A549 (cell line): ENCODE measurements at regions not wholly inside any gene's neighbourhood (a gene's known extent, or its start where the extent isn't known, plus 50 kb on each side); places are given as distances from the start of the nearest gene placed in this dataset.

Experiments
- ATAC-seq, 2 experiments: fragments of 200-7000 bp in 1 of 2; fragments of >200 bp in 1 of 2; cut with Nextera tagmentation in 1 of 2; cut with Tn5 transposase in 1 of 2; 3 replicates each; pipeline versions ENCODE4 v1.8.0 to v1.9.1; 2018 to 2020; ENCODE audit warnings: mild to moderate bottlenecking in 1 of 2, moderate library complexity in 1 of 2
- CTCF ChIA-PET: fragments of 300-600 bp; sonication (Branson Sonifier 250); formaldehyde crosslinking; extraction: SDS; loops from one replicate; lab custom pipeline; 2021; ENCODE audit warnings: antibody characterized with exemption, inconsistent platforms; lab: Yijun Ruan, JAX
- POLR2A ChIA-PET: fragments of 350-600 bp; formaldehyde crosslinking; extraction: SDS; loops from one replicate; lab custom pipeline; 2021; ENCODE audit warnings: antibody characterized with exemption, inconsistent platforms; lab: Yijun Ruan, JAX
- DNase-seq, 2 experiments: peaks; one replicate each; pipeline versions ENCODE4 v3.0.0 to v3.0.0-alpha.2; 2011 to 2016; ENCODE audit warnings: low read depth in 1 of 2, low spot score in 1 of 2
- FAIRE-seq: peaks from 2 replicates; lab custom pipeline; 2011; peaks lifted over from hg19 to GRCh38; lab: Jason Lieb, UNC
- H3K27ac ChIP-seq, 2 experiments: fragments of >200 bp; sonication (Bioruptor Twin); formaldehyde crosslinking; 3 replicates each; pipeline ENCODE4 v1.5.1; 2016 to 2017
- H3K4me1 ChIP-seq: fragments of >200 bp; sonication (Bioruptor Twin); formaldehyde crosslinking; 3 replicates; pipeline ENCODE4 v1.6.1; 2016
- H3K4me2 ChIP-seq: fragments of >200 bp; sonication (Bioruptor Twin); formaldehyde crosslinking; 3 replicates; pipeline ENCODE4 v1.6.1; 2016
- H3K4me3 ChIP-seq: fragments of >200 bp; sonication (Bioruptor Twin); formaldehyde crosslinking; 3 replicates; pipeline ENCODE4 v1.5.1; 2016
- H3K9me3 ChIP-seq: fragments of >200 bp; sonication (Bioruptor Twin); formaldehyde crosslinking; 3 replicates; pipeline ENCODE4 v1.6.1; 2016
- CBX8 ChIP-seq: fragments of 200-600 bp; sonication (generic); IDR thresholded peaks from 2 replicates; pipeline ENCODE4 v1.6.1; 2016
- CHD2 ChIP-seq: fragments of 150-350 bp; IDR thresholded peaks from 2 replicates; pipeline ENCODE4 v1.6.1; 2014; ENCODE audit warnings: low read length; ENCODE audit not compliant: partially characterized antibody
- CHD4 ChIP-seq: fragments of 200-600 bp; sonication (generic); IDR thresholded peaks from 2 replicates; pipeline ENCODE4 v1.6.1; 2016; ENCODE audit warnings: antibody characterized with exemption, mild to moderate bottlenecking, borderline replicate concordance
- EHMT2 ChIP-seq: fragments of 200-600 bp; sonication (generic); IDR thresholded peaks from 2 replicates; pipeline ENCODE4 v1.6.1; 2016; ENCODE audit warnings: antibody characterized with exemption, low read depth, mild to moderate bottlenecking, moderate library complexity
- EP300 ChIP-seq, 2 experiments: fragments of >200 bp; sonication (Bioruptor Twin); formaldehyde crosslinking; IDR thresholded peaks; 2 replicates in 1 of 2; 3 replicates in 1 of 2; pipeline ENCODE4 v1.6.1; 2016 to 2017
- ESRRA ChIP-seq: fragments of 150-350 bp; IDR thresholded peaks from 2 replicates; pipeline ENCODE4 v1.6.1; 2014; ENCODE audit warnings: mild to moderate bottlenecking, low read length, borderline replicate concordance
- FOSB ChIP-seq: fragments of 250-450 bp; sonication (Bioruptor Pico); IDR thresholded peaks from 2 replicates; pipeline ENCODE4 v1.5.0; 2020; ENCODE audit warnings: mild to moderate bottlenecking, moderate library complexity
- FOSL2 ChIP-seq, 2 experiments: fragments of 450-650 bp in 1 of 2; fragments of >200 bp in 1 of 2; sonication (Bioruptor Twin) in 1 of 2; formaldehyde crosslinking; IDR thresholded peaks; 2 replicates each; pipeline versions ENCODE4 v1.5.0 to v1.6.1; 2016 to 2020; ENCODE audit warnings: mild to moderate bottlenecking in 1 of 2, moderate library complexity in 1 of 2
- GATA3 ChIP-seq: IDR thresholded peaks from 2 replicates; pipeline ENCODE4 v1.6.1; 2012; ENCODE audit warnings: borderline replicate concordance
- HEYL ChIP-seq: fragments of 250-450 bp; sonication (Bioruptor Pico); IDR thresholded peaks from 2 replicates; pipeline ENCODE4 v1.8.0; 2021; ENCODE audit warnings: mild to moderate bottlenecking, moderate library complexity
- HOXA7 ChIP-seq: fragments of 250-450 bp; sonication (Bioruptor Pico); IDR thresholded peaks from 2 replicates; pipeline ENCODE4 v1.5.0; 2020; ENCODE audit warnings: mild to moderate bottlenecking, moderate library complexity
- JUN ChIP-seq, 2 experiments: fragments of >200 bp; sonication (Bioruptor Twin); formaldehyde crosslinking; IDR thresholded peaks; 2 replicates in 1 of 2; 3 replicates in 1 of 2; pipeline ENCODE4 v1.6.1; 2016 to 2017
- KDM5A ChIP-seq: fragments of 200-600 bp; sonication (generic); IDR thresholded peaks from 2 replicates; pipeline ENCODE4 v1.6.1; 2016; ENCODE audit warnings: antibody characterized with exemption, mild to moderate bottlenecking
- MAFK ChIP-seq: fragments of 450-650 bp; IDR thresholded peaks from 2 replicates; pipeline ENCODE4 v1.6.1; 2014; ENCODE audit not compliant: partially characterized antibody
- MYC ChIP-seq: IDR thresholded peaks from 2 replicates; pipeline ENCODE4 v1.6.1; 2012; ENCODE audit warnings: mild to moderate bottlenecking, inconsistent platforms, low read length, improper control_type of control experiment, borderline replicate concordance
- NFE2L2 ChIP-seq: fragments of 150-350 bp; conservative IDR thresholded peaks from 2 replicates; pipeline ENCODE4 v1.6.1; 2014; ENCODE audit warnings: low read length
- RARB ChIP-seq: fragments of 250-450 bp; sonication (Bioruptor Pico); IDR thresholded peaks from 2 replicates; pipeline ENCODE4 v1.8.0; 2021; ENCODE audit warnings: mild to moderate bottlenecking, moderate library complexity
- RCOR1 ChIP-seq: fragments of 150-350 bp; IDR thresholded peaks from 2 replicates; pipeline ENCODE4 v1.6.1; 2014; ENCODE audit warnings: antibody characterized with exemption, low read length, low read depth
- RNF2 ChIP-seq: fragments of 200-600 bp; sonication (generic); IDR thresholded peaks from 2 replicates; pipeline ENCODE4 v1.6.1; 2016; ENCODE audit warnings: low read depth, mild to moderate bottlenecking, antibody characterized with exemption, moderate library complexity, borderline replicate concordance
- TFCP2L1 ChIP-seq: fragments of 250-450 bp; sonication (Bioruptor Pico); IDR thresholded peaks from 2 replicates; pipeline ENCODE4 v1.5.0; 2021; ENCODE audit warnings: mild to moderate bottlenecking
- ZC3H11A ChIP-seq: fragments of 450-650 bp; IDR thresholded peaks from 2 replicates; pipeline ENCODE4 v1.6.1; 2014; ENCODE audit warnings: antibody characterized with exemption, mild to moderate bottlenecking
- WGBS: methylation state at CpG from one replicate; pipeline ENCODE4 v1.1.6; 2017; ENCODE audit errors: missing lambda C conversion rate; 5-methylcytosine and 5-hydroxymethylcytosine counted together
- TF ChIP-seq, protein P1 (sequence below): fragments of 450-650 bp; IDR thresholded peaks from 2 replicates; pipeline ENCODE4 v1.6.1; 2014; ENCODE audit warnings: antibody characterized with exemption
- TF ChIP-seq, protein P2 (sequence below): IDR thresholded peaks from 2 replicates; pipeline ENCODE4 v1.6.1; 2012
- TF ChIP-seq, protein P3 (sequence below): IDR thresholded peaks from 2 replicates; pipeline ENCODE4 v1.6.1; 2012; ENCODE audit warnings: low read depth, borderline replicate concordance
- TF ChIP-seq, protein P4 (sequence below): fragments of 250-450 bp; sonication (Bioruptor Pico); IDR thresholded peaks from 2 replicates; pipeline ENCODE4 v1.5.0; 2021; ENCODE audit warnings: mild to moderate bottlenecking, moderate library complexity, borderline replicate concordance
- TF ChIP-seq, protein P5 (sequence below): fragments of 200-600 bp; sonication (generic); IDR thresholded peaks from 2 replicates; pipeline ENCODE4 v1.6.1; 2016; ENCODE audit warnings: antibody characterized with exemption, mild to moderate bottlenecking, moderate library complexity
- TF ChIP-seq, protein P6 (sequence below): fragments of >200 bp; sonication (Bioruptor Twin); formaldehyde crosslinking; IDR thresholded peaks from 2 replicates; pipeline ENCODE4 v1.6.1; 2016

DNA sequence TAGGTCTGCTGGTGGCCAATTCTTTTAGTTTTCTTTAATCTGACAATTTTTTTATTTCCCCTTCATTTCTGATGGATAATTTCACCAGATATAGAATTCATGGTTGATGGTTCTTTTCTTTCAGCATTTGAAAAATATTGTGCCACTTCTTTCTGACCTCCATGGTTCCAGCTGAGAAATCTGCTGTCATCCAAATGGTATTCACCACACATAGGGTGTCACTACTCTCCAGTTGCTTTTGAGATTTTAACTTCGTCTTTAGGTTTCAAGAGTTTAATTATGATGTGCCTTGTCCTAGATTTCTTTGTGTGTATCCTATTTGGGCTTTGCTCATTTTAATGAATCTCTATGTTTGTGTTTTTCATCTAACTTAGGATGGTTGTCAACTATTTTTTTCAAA is 488.6 kb upstream of the HS6ST1 start:
- FAIRE-seq (no peak), ATAC-seq (no peak)
- TF ChIP-seq FOSL2 (IDR thresholded peaks at IDR 0.05) = no peak
- TF ChIP-seq FOSL2 (CRISPR knock-in tag; IDR thresholded peaks at IDR 0.05) = no peak
- TF ChIP-seq HOXA7 = no peak
- no peak for TF ChIP-seq RCOR1
- no peak for TF ChIP-seq CHD2
- TF ChIP-seq, protein P1, sequence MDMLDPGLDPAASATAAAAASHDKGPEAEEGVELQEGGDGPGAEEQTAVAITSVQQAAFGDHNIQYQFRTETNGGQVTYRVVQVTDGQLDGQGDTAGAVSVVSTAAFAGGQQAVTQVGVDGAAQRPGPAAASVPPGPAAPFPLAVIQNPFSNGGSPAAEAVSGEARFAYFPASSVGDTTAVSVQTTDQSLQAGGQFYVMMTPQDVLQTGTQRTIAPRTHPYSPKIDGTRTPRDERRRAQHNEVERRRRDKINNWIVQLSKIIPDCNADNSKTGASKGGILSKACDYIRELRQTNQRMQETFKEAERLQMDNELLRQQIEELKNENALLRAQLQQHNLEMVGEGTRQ = no peak
- no peak for TF ChIP-seq RNF2
- TF ChIP-seq CBX8 = no peak
- no peak for TF ChIP-seq ESRRA
- no peak for TF ChIP-seq NFE2L2
- TF ChIP-seq HEYL (CRISPR knock-in tag) = no peak
- no peak for TF ChIP-seq ZC3H11A
- no peak for TF ChIP-seq MAFK

DNA sequence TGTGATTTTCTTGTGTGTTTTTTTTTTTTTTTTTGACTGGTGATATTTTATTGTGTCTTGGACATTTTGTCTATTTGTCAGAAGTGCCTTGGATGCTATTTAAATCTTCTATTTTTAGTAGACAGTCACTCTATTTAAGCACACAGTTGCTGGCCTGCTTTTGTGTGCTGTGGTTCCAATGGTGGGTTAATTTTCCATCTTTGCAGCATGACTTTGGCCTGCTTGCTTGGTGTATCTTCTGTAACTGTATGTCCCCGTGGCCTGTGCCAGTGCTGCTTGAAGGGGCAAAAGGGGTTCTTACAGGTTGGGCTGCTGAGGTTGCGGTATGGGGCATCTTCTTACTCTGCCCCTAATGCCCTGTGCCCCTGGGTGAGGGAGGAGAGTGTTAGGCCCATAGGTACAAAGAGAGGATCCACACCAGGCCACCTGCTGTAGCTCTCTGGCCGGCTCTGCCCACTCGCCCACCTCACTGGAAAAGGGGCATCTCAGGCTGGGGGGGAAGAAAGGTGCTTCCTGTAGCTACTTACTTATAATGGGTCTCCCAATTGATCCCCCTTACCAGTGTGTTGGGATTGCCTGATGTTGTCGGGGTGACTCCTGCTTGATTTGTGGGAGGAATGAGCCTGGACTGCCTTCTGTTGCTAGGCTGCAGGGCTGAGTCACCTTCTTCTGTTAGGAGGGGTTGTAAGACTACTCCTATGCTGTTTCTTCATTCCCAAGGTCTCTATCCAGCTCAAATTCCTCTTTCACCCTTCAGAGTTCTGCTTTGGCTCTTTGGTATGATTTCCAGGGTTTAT is 490.0 kb upstream of the HS6ST1 start:
- no peaks in the 10 kb centered on the region for H3K9me3 ChIP-seq
- H3K4me3 ChIP-seq = no peak overlapping the region
- H3K27ac ChIP-seq = no peak overlapping the region
- TF ChIP-seq, protein P2, sequence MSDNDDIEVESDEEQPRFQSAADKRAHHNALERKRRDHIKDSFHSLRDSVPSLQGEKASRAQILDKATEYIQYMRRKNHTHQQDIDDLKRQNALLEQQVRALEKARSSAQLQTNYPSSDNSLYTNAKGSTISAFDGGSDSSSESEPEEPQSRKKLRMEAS = no peak
- TF ChIP-seq CBX8 (no peak), CHD4 (no peak), JUN (IDR thresholded peaks at IDR 0.05) (no peak), GATA3 (no peak), KDM5A (no peak), HOXA7 (no peak), FOSB (CRISPR knock-in tag) (no peak), RARB (CRISPR knock-in tag) (no peak), EP300 (IDR thresholded peaks at IDR 0.05) (no peak), TFCP2L1 (no peak), NFE2L2 (no peak), ZC3H11A (no peak), MYC (no peak), EHMT2 (no peak)
- TF ChIP-seq, protein P3, sequence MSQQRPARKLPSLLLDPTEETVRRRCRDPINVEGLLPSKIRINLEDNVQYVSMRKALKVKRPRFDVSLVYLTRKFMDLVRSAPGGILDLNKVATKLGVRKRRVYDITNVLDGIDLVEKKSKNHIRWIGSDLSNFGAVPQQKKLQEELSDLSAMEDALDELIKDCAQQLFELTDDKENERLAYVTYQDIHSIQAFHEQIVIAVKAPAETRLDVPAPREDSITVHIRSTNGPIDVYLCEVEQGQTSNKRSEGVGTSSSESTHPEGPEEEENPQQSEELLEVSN = no peak
- TF ChIP-seq, protein P4, sequence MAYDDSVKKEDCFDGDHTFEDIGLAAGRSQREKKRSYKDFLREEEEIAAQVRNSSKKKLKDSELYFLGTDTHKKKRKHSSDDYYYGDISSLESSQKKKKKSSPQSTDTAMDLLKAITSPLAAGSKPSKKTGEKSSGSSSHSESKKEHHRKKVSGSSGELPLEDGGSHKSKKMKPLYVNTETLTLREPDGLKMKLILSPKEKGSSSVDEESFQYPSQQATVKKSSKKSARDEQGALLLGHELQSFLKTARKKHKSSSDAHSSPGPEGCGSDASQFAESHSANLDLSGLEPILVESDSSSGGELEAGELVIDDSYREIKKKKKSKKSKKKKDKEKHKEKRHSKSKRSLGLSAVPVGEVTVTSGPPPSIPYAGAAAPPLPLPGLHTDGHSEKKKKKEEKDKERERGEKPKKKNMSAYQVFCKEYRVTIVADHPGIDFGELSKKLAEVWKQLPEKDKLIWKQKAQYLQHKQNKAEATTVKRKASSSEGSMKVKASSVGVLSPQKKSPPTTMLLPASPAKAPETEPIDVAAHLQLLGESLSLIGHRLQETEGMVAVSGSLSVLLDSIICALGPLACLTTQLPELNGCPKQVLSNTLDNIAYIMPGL (CRISPR knock-in tag) = no peak
- TF ChIP-seq, protein P5, sequence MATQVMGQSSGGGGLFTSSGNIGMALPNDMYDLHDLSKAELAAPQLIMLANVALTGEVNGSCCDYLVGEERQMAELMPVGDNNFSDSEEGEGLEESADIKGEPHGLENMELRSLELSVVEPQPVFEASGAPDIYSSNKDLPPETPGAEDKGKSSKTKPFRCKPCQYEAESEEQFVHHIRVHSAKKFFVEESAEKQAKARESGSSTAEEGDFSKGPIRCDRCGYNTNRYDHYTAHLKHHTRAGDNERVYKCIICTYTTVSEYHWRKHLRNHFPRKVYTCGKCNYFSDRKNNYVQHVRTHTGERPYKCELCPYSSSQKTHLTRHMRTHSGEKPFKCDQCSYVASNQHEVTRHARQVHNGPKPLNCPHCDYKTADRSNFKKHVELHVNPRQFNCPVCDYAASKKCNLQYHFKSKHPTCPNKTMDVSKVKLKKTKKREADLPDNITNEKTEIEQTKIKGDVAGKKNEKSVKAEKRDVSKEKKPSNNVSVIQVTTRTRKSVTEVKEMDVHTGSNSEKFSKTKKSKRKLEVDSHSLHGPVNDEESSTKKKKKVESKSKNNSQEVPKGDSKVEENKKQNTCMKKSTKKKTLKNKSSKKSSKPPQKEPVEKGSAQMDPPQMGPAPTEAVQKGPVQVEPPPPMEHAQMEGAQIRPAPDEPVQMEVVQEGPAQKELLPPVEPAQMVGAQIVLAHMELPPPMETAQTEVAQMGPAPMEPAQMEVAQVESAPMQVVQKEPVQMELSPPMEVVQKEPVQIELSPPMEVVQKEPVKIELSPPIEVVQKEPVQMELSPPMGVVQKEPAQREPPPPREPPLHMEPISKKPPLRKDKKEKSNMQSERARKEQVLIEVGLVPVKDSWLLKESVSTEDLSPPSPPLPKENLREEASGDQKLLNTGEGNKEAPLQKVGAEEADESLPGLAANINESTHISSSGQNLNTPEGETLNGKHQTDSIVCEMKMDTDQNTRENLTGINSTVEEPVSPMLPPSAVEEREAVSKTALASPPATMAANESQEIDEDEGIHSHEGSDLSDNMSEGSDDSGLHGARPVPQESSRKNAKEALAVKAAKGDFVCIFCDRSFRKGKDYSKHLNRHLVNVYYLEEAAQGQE = no peak
- TF ChIP-seq, protein P6, sequence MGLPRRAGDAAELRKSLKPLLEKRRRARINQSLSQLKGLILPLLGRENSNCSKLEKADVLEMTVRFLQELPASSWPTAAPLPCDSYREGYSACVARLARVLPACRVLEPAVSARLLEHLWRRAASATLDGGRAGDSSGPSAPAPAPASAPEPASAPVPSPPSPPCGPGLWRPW = no peak
- DNase-seq = no peak
- no peaks in the 10 kb centered on the region for H3K4me1 ChIP-seq
- H3K4me2 ChIP-seq = no peak overlapping the region
- 3% methylated on average over 5 of the region's 5 CpGs for WGBS
- no peak for FAIRE-seq
- CTCF ChIA-PET = no interaction called here
- POLR2A ChIA-PET = no interaction called here
- ATAC-seq = no peak

More for the DNA sequence above, 488.6 kb upstream of the HS6ST1 start:
- H3K4me1 ChIP-seq = no peaks in the 10 kb centered on the region
- no peaks in the 10 kb centered on the region for H3K9me3 ChIP-seq
- H3K27ac ChIP-seq = no peak overlapping the region
- no peak overlapping the region for H3K4me3 ChIP-seq
- ChIA-PET CTCF (no interaction called here), POLR2A (no interaction called here)
- WGBS = 3% methylated on average over 1 of the region's 1 CpG
- H3K4me2 ChIP-seq = no peak overlapping the region
- no peak for DNase-seq
